ENCODE measurements at regions not wholly inside any gene's neighbourhood (a gene's known extent, or its start where the extent isn't known, plus 50 kb on each side); places are given as distances from the start of the nearest gene placed in this dataset.

- FAIRE-seq (no peak), DNase-seq (ENCODE audit: low read depth, low spot score) (no peak)
- Histone ChIP-seq H4K20me1 (replicated peaks; ENCODE audit: control insufficient read depth, extremely low read depth, insufficient read depth, low read length) (no peaks in the 10 kb centered on the region), H3K36me3 (ENCODE audit: control insufficient read depth in 2 of 2, extremely low read depth in 1 of 2, insufficient read depth in 2 of 2, low read length in 2 of 2) (no peaks in the 10 kb centered on the region), H3K27me3 (ENCODE audit: control insufficient read depth in 2 of 2, insufficient read depth in 2 of 2, low read length in 2 of 2) (peaks cover 2 to 9% of the 10 kb centered on the region in 2 experiments), H3K4me2 (ENCODE audit: insufficient read depth, low read length) (no peak overlapping the region), H3K27ac (ENCODE audit: insufficient read depth, low read depth, low read length) (no peak overlapping the region), H3K9ac (replicated peaks; ENCODE audit: extremely low read depth, insufficient read depth, low read length) (no peak overlapping the region), H3K79me2 (ENCODE audit: control insufficient read depth, insufficient read depth, low read length) (no peaks in the 10 kb centered on the region), H3K9me3 (replicated peaks; ENCODE audit: control insufficient read depth, insufficient read depth, low read length) (no peaks in the 10 kb centered on the region), H3K4me1 (ENCODE audit: control insufficient read depth, extremely low read depth, insufficient read depth, low read length) (no peaks in the 10 kb centered on the region), H3K4me3 (replicated peaks in 1 of 3; ENCODE audit: insufficient read depth in 1 of 3, low read depth in 1 of 3, low read length in 3 of 3) (no peak overlapping the region), H3K9me1 (replicated peaks; ENCODE audit: control insufficient read depth, extremely low read depth, insufficient read depth, low read length) (no peaks in the 10 kb centered on the region), H2AFZ (ENCODE audit: low read depth, low read length) (no peak overlapping the region)
- intact Hi-C loops (cut with micrococcal nuclease) (no loop called here), dilution Hi-C loops (cut with MboI; ENCODE audit: extremely low pct_ligation_motif_present, low sequenced_read_pairs) (no loop called here)
- CTCF ChIA-PET = interaction anchor here (4.9 kb wide), 1 partner anchor 19 kb away, joined by 51 read pairs; no protein-coding TSS in a partner anchor
- TF ChIP-seq MYC (IDR thresholded peaks at IDR 0.05; ENCODE audit: low read depth, low read length) (no peak), MAX (IDR thresholded peaks at IDR 0.05; ENCODE audit: insufficient read depth, insufficient read length) (no peak), CTCF (IDR thresholded peaks at IDR 0.05; ENCODE audit: extremely low read depth in 1 of 2, insufficient read depth in 1 of 2, low read depth in 1 of 2, low read length in 2 of 2) (no peak), POLR2A (IDR thresholded peaks at IDR 0.05; ENCODE audit: low read depth, low read length) (no peak), GATA2 (IDR thresholded peaks at IDR 0.05; ENCODE audit: insufficient read depth, insufficient read length, low read depth, low read length) (no peak), JUN (IDR thresholded peaks at IDR 0.05; ENCODE audit: borderline replicate concordance, insufficient read depth, insufficient read length, low read depth) (no peak)
- POLR2A ChIA-PET = no interaction called here
- BruUV-seq (replicated peaks) = no TSS peak
Observed at GRCh38 chr2:205906419-205906818, 179.6 kb downstream of the INO80D start.

- ChIA-PET CTCF (interaction anchor here (1.7 to 6.0 kb wide), 3 partner anchors 20 to 1760 kb away, joined by 4 to 59 read pairs (median 51); no protein-coding TSS in a partner anchor), POLR2A (no interaction called here)
- Histone ChIP-seq H3K4me3 (replicated peaks in 1 of 3; ENCODE audit: insufficient read depth in 1 of 3, low read depth in 1 of 3, low read length in 3 of 3) (no peak overlapping the region), H3K36me3 (ENCODE audit: control insufficient read depth in 2 of 2, extremely low read depth in 1 of 2, insufficient read depth in 2 of 2, low read length in 2 of 2) (no peaks in the 10 kb centered on the region), H3K9me3 (replicated peaks; ENCODE audit: control insufficient read depth, insufficient read depth, low read length) (no peaks in the 10 kb centered on the region), H3K9ac (replicated peaks; ENCODE audit: extremely low read depth, insufficient read depth, low read length) (no peak overlapping the region), H3K4me2 (ENCODE audit: insufficient read depth, low read length) (no peak overlapping the region), H3K79me2 (ENCODE audit: control insufficient read depth, insufficient read depth, low read length) (no peaks in the 10 kb centered on the region), H3K27ac (ENCODE audit: insufficient read depth, low read depth, low read length) (no peak overlapping the region), H3K4me1 (ENCODE audit: control insufficient read depth, extremely low read depth, insufficient read depth, low read length) (no peaks in the 10 kb centered on the region), H4K20me1 (replicated peaks; ENCODE audit: control insufficient read depth, extremely low read depth, insufficient read depth, low read length) (no peaks in the 10 kb centered on the region), H2AFZ (ENCODE audit: low read depth, low read length) (no peak overlapping the region), H3K27me3 (ENCODE audit: control insufficient read depth in 2 of 2, insufficient read depth in 2 of 2, low read length in 2 of 2) (peaks cover 0 to 2% of the 10 kb centered on the region in 2 experiments), H3K9me1 (replicated peaks; ENCODE audit: control insufficient read depth, extremely low read depth, insufficient read depth, low read length) (no peaks in the 10 kb centered on the region)
- DNase-seq (ENCODE audit: low read depth, low spot score) (no peak), FAIRE-seq (no peak)
- no peak for TF ChIP-seq EZH2 (IDR thresholded peaks at IDR 0.05; ENCODE audit: borderline replicate concordance, low read depth, low read length, severe bottlenecking)
- no TSS peak for BruUV-seq (replicated peaks)
- dilution Hi-C loops (cut with MboI; ENCODE audit: extremely low pct_ligation_motif_present, low sequenced_read_pairs) (no loop called here), intact Hi-C loops (cut with micrococcal nuclease) (no loop called here)
Observed at GRCh38 chr2:205905576-205905975, 180.4 kb downstream of the INO80D start.

Measured in endothelial cell of umbilical vein (primary cell).